K562 (cell line): ENCODE measurements at regions not wholly inside any gene's neighbourhood (a gene's known extent, or its start where the extent isn't known, plus 50 kb on each side); places are given as distances from the start of the nearest gene placed in this dataset.

Experiments used
- ATAC-seq: fragments of 200-7000 bp; cut with Tn5 transposase; 3 replicates; pipeline ENCODE4 v1.9.1; 2020; ENCODE audit warnings: moderate library complexity
- BruUV-seq: library from RNA; stranded (reverse); fragments of 400-500 nt; replicated peaks from 2 replicates; lab custom pipeline; 2021; lab: Mats Ljungman, UMichigan
- CTCF ChIA-PET: fragments of 300-600 bp; formaldehyde crosslinking; extraction: SDS; loops from one replicate; lab custom pipeline; 2021; ENCODE audit warnings: low intra/inter-chr PET ratio; lab: Yijun Ruan, JAX
- POLR2A ChIA-PET: fragments of 300-600, 350-650 bp; sonication (Branson Sonifier 250); formaldehyde crosslinking; extraction: SDS; loops from one replicate; lab custom pipeline; 2021; ENCODE audit warnings: antibody characterized with exemption, inconsistent platforms; lab: Yijun Ruan, JAX
- DNase-seq, 4 experiments: peaks; one replicate each; pipeline versions ENCODE4 v3.0.0 to v3.0.0-alpha.2; 2011 to 2018; ENCODE audit warnings: low spot score in 3 of 4, mixed read lengths in 3 of 4; ENCODE audit errors: extremely low read depth in 1 of 4
- FAIRE-seq: peaks from 2 replicates; lab custom pipeline; 2011; peaks lifted over from hg19 to GRCh38; lab: Jason Lieb, UNC
- H2AFZ ChIP-seq: 2 replicates; pipeline ENCODE4 v1.6.0; 2011; ENCODE audit warnings: low read depth, low read length, control low read depth, inconsistent platforms
- H3K27ac ChIP-seq: fragments of 200-600 bp; 3 replicates; pipeline ENCODE4 v1.8.0; 2011; ENCODE audit warnings: low read depth, mild to moderate bottlenecking, control low read depth, inconsistent platforms, low read length, moderate library complexity, mixed read lengths; ENCODE audit errors: extremely low read depth
- H3K27me3 ChIP-seq, 2 experiments: fragments of 300-600 bp in 1 of 2; 2 replicates in 1 of 2; 3 replicates in 1 of 2; pipeline versions ENCODE4 v1.6.0 to v1.8.0; 2011; ENCODE audit warnings: inconsistent platforms in 2 of 2, low read length in 2 of 2, mild to moderate bottlenecking in 1 of 2, mixed read lengths in 1 of 2, moderate library complexity in 1 of 2; ENCODE audit not compliant: control insufficient read depth in 2 of 2, insufficient read depth in 2 of 2
- H3K36me3 ChIP-seq: fragments of 300-600 bp; 3 replicates; pipeline ENCODE4 v1.8.0; 2011; ENCODE audit warnings: mild to moderate bottlenecking, low read length, inconsistent platforms; ENCODE audit not compliant: control insufficient read depth, insufficient read depth
- H3K4me1 ChIP-seq, 2 experiments: fragments of 200-600 bp in 1 of 2; replicated peaks in 1 of 2; 2 replicates in 1 of 2; 3 replicates in 1 of 2; pipeline versions ENCODE4 v1.5.1 to v1.8.0; 2011; ENCODE audit warnings: inconsistent platforms in 2 of 2, low read length in 2 of 2, mild to moderate bottlenecking in 1 of 2, mixed read lengths in 1 of 2, moderate library complexity in 1 of 2; ENCODE audit not compliant: control insufficient read depth in 2 of 2, insufficient read depth in 2 of 2
- H3K4me2 ChIP-seq: 2 replicates; pipeline ENCODE4 v1.6.1; 2011; ENCODE audit warnings: low read length, control low read depth, inconsistent platforms, mixed read lengths; ENCODE audit not compliant: insufficient read depth
- H3K4me3 ChIP-seq: fragments of 200-600 bp; sonication (generic), shearing (Covaris generic); 2 replicates; pipeline ENCODE4 v1.5.1; 2016; ENCODE audit warnings: control low read depth, inconsistent platforms
- H3K79me2 ChIP-seq: fragments of 200-600 bp; 3 replicates; pipeline ENCODE4 v1.8.0; 2011; ENCODE audit warnings: low read length, inconsistent platforms; ENCODE audit not compliant: control insufficient read depth, insufficient read depth
- H3K9ac ChIP-seq, 2 experiments: 2 replicates each; pipeline versions ENCODE4 v1.6.0 to v1.6.1; 2011; ENCODE audit warnings: low read depth in 2 of 2, low read length in 2 of 2, control low read depth in 1 of 2, inconsistent platforms in 1 of 2, mild to moderate bottlenecking in 1 of 2, mixed read lengths in 1 of 2; ENCODE audit not compliant: insufficient read depth in 1 of 2
- H3K9me1 ChIP-seq: one replicate; pipeline ENCODE4 v1.6.0; 2011; ENCODE audit warnings: inconsistent platforms, mild to moderate bottlenecking, low read length, moderate library complexity; ENCODE audit not compliant: control insufficient read depth, insufficient read depth
- H3K9me3 ChIP-seq: replicated peaks from 2 replicates; pipeline ENCODE4 v1.5.1; 2011; ENCODE audit warnings: low read depth, low read length, inconsistent platforms; ENCODE audit not compliant: control insufficient read depth, insufficient read depth
- H4K20me1 ChIP-seq: replicated peaks from 2 replicates; pipeline ENCODE4 v1.6.1; 2011; ENCODE audit warnings: low read length, inconsistent platforms, mixed read lengths; ENCODE audit not compliant: control insufficient read depth, insufficient read depth
- DMBX1 ChIP-seq: fragments of 250-450 bp; sonication (Bioruptor Pico); IDR thresholded peaks from 2 replicates; pipeline ENCODE4 v1.8.0; 2022; ENCODE audit warnings: inconsistent platforms, mild to moderate bottlenecking, moderate library complexity, borderline replicate concordance
- HMG20B ChIP-seq: fragments of 250-450 bp; sonication (Bioruptor Pico); IDR thresholded peaks from 2 replicates; pipeline ENCODE4 v1.5.0; 2021; ENCODE audit warnings: mild to moderate bottlenecking
- HNRNPL ChIP-seq: fragments of 200-400 bp; formaldehyde crosslinking; IDR thresholded peaks from 2 replicates; pipeline ENCODE4 v1.6.1; 2017; ENCODE audit warnings: low read depth, mild to moderate bottlenecking, low read length
- MEIS2 ChIP-seq: fragments of 450-650 bp; IDR thresholded peaks from 2 replicates; pipeline ENCODE4 v1.6.1; 2014; ENCODE audit warnings: mild to moderate bottlenecking; ENCODE audit not compliant: partially characterized antibody
- MXD1 ChIP-seq: fragments of 250-450 bp; sonication (Bioruptor Pico); IDR thresholded peaks from 2 replicates; pipeline ENCODE4 v1.8.0; 2021; ENCODE audit warnings: borderline replicate concordance, mild to moderate bottlenecking, moderate library complexity; ENCODE audit not compliant: poor library complexity, severe bottlenecking
- RBFOX2 ChIP-seq: fragments of 200-400 bp; formaldehyde crosslinking; IDR thresholded peaks from 2 replicates; pipeline ENCODE4 v1.6.1; 2017; ENCODE audit warnings: low read depth, mild to moderate bottlenecking, low read length, moderate library complexity
- RBM17 ChIP-seq: fragments of 200-400 bp; formaldehyde crosslinking; IDR thresholded peaks from 2 replicates; pipeline ENCODE4 v1.6.1; 2017; ENCODE audit warnings: low read depth, mild to moderate bottlenecking, low read length, borderline replicate concordance
- SAFB2 ChIP-seq: fragments of 200-400 bp; formaldehyde crosslinking; IDR thresholded peaks from 2 replicates; pipeline ENCODE4 v1.6.1; 2018; ENCODE audit warnings: borderline replicate concordance, low read length, low read depth, moderate library complexity; ENCODE audit not compliant: severe bottlenecking
- SAP30 ChIP-seq: fragments of 200-600 bp; sonication (generic); IDR thresholded peaks from 2 replicates; pipeline ENCODE4 v1.6.1; 2012; ENCODE audit warnings: borderline replicate concordance, low read depth, mild to moderate bottlenecking, moderate library complexity, low read length, control low read depth, inconsistent platforms; ENCODE audit not compliant: insufficient read depth, poor library complexity, severe bottlenecking
- SMC3 ChIP-seq: conservative IDR thresholded peaks from 2 replicates; pipeline ENCODE4 v1.6.1; 2011; ENCODE audit warnings: low read depth, low read length, improper control_type of control experiment; ENCODE audit not compliant: insufficient read depth
- YY1 ChIP-seq, 3 experiments: IDR thresholded peaks; 2 replicates each; pipeline ENCODE4 v1.6.1; 2011; ENCODE audit warnings: low read length in 2 of 3, mild to moderate bottlenecking in 2 of 3, moderate library complexity in 2 of 3, borderline replicate concordance in 1 of 3, control low read depth in 1 of 3, low read depth in 1 of 3; ENCODE audit not compliant: insufficient read depth in 3 of 3, insufficient replicate concordance in 2 of 3, control insufficient read depth in 1 of 3, insufficient read length in 1 of 3; ENCODE audit errors: extremely low read depth in 1 of 3
- ZNF561 ChIP-seq: fragments of 450-650 bp; formaldehyde crosslinking; conservative IDR thresholded peaks from 2 replicates; pipeline ENCODE4 v1.4.0; 2020; ENCODE audit warnings: mild to moderate bottlenecking, moderate library complexity
- WGBS: fragments of 100-300 bp; shearing (Covaris generic); methylation state at CpG from one replicate; pipeline ENCODE4 v1.1.6; 2016; ENCODE audit warnings: low coverage, mixed read lengths; ENCODE audit not compliant: insufficient coverage; ENCODE audit errors: missing lambda C conversion rate; 5-methylcytosine and 5-hydroxymethylcytosine counted together
- in situ Hi-C: fragments of 300-500 bp; cut with MboI; formaldehyde crosslinking; loops from 4 replicates; pipeline ENCODE4 v1.15.0; 2018; ENCODE audit warnings: inconsistent platforms, mixed read lengths
- intact Hi-C: fragments of 100-400 bp; cut with micrococcal nuclease; formaldehyde crosslinking; loops from 2 replicates; pipeline ENCODE4 v1.14.2; 2022
- TF ChIP-seq, protein P1 (sequence below): fragments of 250-450 bp; sonication (Bioruptor Pico); IDR thresholded peaks from 2 replicates; pipeline ENCODE4 v1.5.0; 2021; ENCODE audit warnings: mild to moderate bottlenecking, moderate library complexity
- TF ChIP-seq, protein P2 (sequence below): sonication (generic); formaldehyde crosslinking; IDR thresholded peaks from 2 replicates; pipeline ENCODE4 v1.8.1; 2023; ENCODE audit warnings: mild to moderate bottlenecking, missing genetic modification reagents

GRCh38 chr12:30826276-30826675, 71.5 kb upstream of the CAPRIN2 start:
- Histone ChIP-seq H2AFZ (no peak overlapping the region), H3K36me3 (no peaks in the 10 kb centered on the region), H3K27me3 (peaks cover 8 to 53% of the 10 kb centered on the region in 2 experiments; a peak in 4 of 5 replicates), H3K9me3 (no peaks in the 10 kb centered on the region), H3K4me3 (no peak overlapping the region), H4K20me1 (no peaks in the 10 kb centered on the region), H3K79me2 (no peaks in the 10 kb centered on the region), H3K9me1 (no peaks in the 10 kb centered on the region), H3K27ac (no peak overlapping the region), H3K4me2 (no peak overlapping the region), H3K9ac (no peak overlapping the region), H3K4me1 (peaks cover 0 to 12% of the 10 kb centered on the region in 2 experiments; a peak in 1 of 5 replicates)
- WGBS, result 0% methylated on average over 8 of the region's 8 CpGs
- intact Hi-C loops, result no loop called here
- FAIRE-seq, result no peak
- no TSS peak for BruUV-seq
- CTCF ChIA-PET, result no interaction called here
- in situ Hi-C loops, result no loop called here
- ATAC-seq, result no peak
- POLR2A ChIA-PET, result interaction anchor here (2.1 kb wide), 1 partner anchor 13 kb away, joined by 7 read pairs; no protein-coding TSS in a partner anchor
- no peak for DNase-seq
- no peak for TF ChIP-seq MXD1 (CRISPR knock-in tag)
- TF ChIP-seq RBM17, result no peak
- TF ChIP-seq RBFOX2, result no peak
- TF ChIP-seq, protein P1, sequence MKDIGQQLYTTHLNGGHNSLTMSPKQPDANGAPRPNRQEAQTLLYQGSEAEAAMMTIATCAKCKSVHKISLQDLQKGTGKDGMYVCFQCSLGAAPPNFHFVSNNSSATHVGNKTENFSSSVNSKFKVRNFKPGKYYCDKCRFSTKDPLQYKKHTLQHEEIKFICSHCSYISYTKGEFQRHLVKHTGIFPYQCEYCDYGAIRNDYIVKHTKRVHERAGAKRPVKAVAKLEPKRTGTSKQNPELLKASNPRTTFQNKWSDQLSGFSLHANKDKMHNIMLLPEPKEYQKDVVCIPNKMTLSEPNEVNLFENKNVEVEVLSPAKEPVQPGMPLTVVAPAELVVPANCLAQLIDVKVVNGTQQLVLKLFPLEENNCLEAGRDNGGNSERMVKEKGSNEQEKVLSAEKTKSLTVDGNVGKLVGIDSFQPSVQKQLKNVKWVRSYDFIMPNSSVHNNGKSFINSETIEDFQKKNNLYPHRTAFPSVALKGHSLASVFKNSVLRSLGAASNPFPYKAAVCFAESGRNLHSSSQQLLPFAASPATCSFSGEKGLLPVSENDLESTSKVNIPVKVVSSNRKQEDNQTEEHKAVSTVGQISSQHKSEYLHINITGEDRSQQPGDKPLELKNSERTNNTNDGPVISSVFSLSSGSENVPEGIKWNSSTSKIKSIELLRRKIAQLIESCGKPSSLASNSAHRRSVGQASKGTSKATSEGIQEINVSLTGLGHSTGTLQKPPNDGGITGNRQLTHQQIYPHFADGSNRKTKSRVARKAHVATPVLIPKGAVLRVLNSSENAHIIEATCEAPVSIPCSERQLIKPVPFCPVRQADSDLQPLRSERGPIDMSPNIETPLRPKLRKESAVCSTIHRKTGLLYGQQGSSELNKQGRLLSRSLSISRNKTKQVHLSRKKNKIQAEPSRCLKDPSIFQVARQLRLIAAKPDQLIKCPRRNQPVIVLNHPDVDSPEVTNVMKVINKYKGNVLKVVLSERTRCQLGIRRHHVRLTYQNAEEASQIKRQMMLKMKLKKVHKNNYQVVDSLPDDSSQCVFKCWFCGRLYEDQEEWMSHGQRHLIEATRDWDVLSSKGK (CRISPR knock-in tag), result no peak
- TF ChIP-seq HNRNPL, result no peak
- no peak for TF ChIP-seq YY1 (IDR thresholded peaks at IDR 0.05; ENCODE audit: borderline replicate concordance in 1 of 3, control insufficient read depth in 1 of 3, extremely low read depth in 1 of 3, insufficient read depth in 3 of 3, insufficient read length in 1 of 3, insufficient replicate concordance in 2 of 3, low read depth in 1 of 3, low read length in 2 of 3)
- no peak for TF ChIP-seq MEIS2
- TF ChIP-seq SAFB2, result no peak
- TF ChIP-seq HMG20B (CRISPR knock-in tag), result no peak
- TF ChIP-seq DMBX1, result no peak
- TF ChIP-seq, protein P2, sequence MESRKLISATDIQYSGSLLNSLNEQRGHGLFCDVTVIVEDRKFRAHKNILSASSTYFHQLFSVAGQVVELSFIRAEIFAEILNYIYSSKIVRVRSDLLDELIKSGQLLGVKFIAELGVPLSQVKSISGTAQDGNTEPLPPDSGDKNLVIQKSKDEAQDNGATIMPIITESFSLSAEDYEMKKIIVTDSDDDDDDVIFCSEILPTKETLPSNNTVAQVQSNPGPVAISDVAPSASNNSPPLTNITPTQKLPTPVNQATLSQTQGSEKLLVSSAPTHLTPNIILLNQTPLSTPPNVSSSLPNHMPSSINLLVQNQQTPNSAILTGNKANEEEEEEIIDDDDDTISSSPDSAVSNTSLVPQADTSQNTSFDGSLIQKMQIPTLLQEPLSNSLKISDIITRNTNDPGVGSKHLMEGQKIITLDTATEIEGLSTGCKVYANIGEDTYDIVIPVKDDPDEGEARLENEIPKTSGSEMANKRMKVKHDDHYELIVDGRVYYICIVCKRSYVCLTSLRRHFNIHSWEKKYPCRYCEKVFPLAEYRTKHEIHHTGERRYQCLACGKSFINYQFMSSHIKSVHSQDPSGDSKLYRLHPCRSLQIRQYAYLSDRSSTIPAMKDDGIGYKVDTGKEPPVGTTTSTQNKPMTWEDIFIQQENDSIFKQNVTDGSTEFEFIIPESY (CRISPR knock-in tag), result no peak
- no peak for TF ChIP-seq ZNF561 (CRISPR knock-in tag)
- TF ChIP-seq SAP30, result no peak
- no peak for TF ChIP-seq SMC3
